ENCODE measurements at regions not wholly inside any gene's neighbourhood (a gene's known extent, or its start where the extent isn't known, plus 50 kb on each side); places are given as distances from the start of the nearest gene placed in this dataset.

DNA sequence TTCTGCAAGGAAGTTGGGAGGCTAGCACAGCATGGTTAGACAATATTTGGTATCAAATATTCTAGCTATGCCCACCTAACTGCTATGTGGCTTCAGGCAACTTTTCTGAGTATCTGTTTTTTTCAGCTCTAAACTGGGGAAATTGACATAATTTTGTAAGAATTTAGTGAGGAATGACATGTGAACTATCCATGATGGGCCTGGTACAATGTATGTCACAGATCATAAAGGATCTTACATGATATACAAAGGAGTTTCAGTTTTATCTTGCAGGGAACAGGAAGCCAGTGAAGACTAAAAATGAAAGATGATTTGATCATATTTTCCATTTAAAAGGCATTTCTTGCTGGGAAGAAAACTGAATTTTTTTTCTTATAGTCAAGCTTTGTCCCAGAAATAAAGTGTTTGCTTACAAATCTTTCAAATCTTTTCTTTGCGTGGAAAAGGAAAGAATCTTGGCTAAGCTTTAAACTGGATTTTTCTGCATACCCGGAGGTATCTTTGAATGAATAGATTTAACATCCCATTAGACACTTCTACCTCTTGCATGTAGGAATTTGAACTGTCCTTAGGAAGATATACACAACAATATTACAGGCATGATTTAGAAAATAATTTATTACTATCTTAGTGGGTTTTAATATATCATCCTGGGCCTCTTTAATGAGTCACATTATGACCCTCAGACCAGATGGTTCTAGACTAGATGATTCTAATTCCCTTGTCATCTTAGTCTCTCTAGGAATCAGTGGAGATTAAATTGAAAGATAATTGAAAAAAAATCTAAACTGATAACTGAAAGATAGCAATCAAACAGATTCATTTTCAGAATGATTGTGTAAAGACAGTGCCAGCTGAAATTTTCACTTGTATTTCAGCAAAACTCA, 436.0 kb upstream of the THBS1 start:
- H3K27me3 ChIP-seq (ENCODE audit: insufficient read depth, low read length) = no peaks in the 10 kb centered on the region

GRCh38 chr15:39145854-39146625, 434.8 kb upstream of the THBS1 start:
- Histone ChIP-seq H3K36me3 (ENCODE audit: insufficient read depth, low read length) (no peaks in the 10 kb centered on the region), H3K79me2 (ENCODE audit: control insufficient read depth, insufficient read depth, low read length, unreplicated experiment) (no peaks in the 10 kb centered on the region), H3K27me3 (ENCODE audit: insufficient read depth, low read length) (no peaks in the 10 kb centered on the region), H3K27ac (ENCODE audit: low read depth, low read length) (no peak overlapping the region), H2AFZ (ENCODE audit: low read length, unreplicated experiment) (no peak overlapping the region), H3K4me1 (ENCODE audit: control insufficient read depth, insufficient read depth, low read length, unreplicated experiment) (peaks cover 21% of the 10 kb centered on the region), H3K4me3 (ENCODE audit: low read depth, low read length) (no peak overlapping the region)

More for the DNA sequence above, 436.0 kb upstream of the THBS1 start:
- no peaks in the 10 kb centered on the region for H3K36me3 ChIP-seq (ENCODE audit: insufficient read depth, low read length)
- H2AFZ ChIP-seq (ENCODE audit: low read length, unreplicated experiment) = no peak overlapping the region
- H3K79me2 ChIP-seq (ENCODE audit: control insufficient read depth, insufficient read depth, low read length, unreplicated experiment) = no peaks in the 10 kb centered on the region
- H3K4me3 ChIP-seq (ENCODE audit: low read depth, low read length) = no peak overlapping the region
- H3K4me1 ChIP-seq (ENCODE audit: control insufficient read depth, insufficient read depth, low read length, unreplicated experiment) = peaks cover 33% of the 10 kb centered on the region
- H3K27ac ChIP-seq (ENCODE audit: low read depth, low read length) = no peak overlapping the region

- Histone ChIP-seq H3K27ac (ENCODE audit: low read depth, low read length) (no peak overlapping the region), H3K4me1 (ENCODE audit: control insufficient read depth, insufficient read depth, low read length, unreplicated experiment) (peaks cover 37% of the 10 kb centered on the region), H2AFZ (ENCODE audit: low read length, unreplicated experiment) (no peak overlapping the region), H3K4me3 (ENCODE audit: low read depth, low read length) (no peak overlapping the region), H3K79me2 (ENCODE audit: control insufficient read depth, insufficient read depth, low read length, unreplicated experiment) (no peaks in the 10 kb centered on the region), H3K36me3 (ENCODE audit: insufficient read depth, low read length) (no peaks in the 10 kb centered on the region), H3K27me3 (ENCODE audit: insufficient read depth, low read length) (no peaks in the 10 kb centered on the region)
These were observed 431.2 kb upstream of the THBS1 start for GRCh38 chr15:39149636-39150150.

DNA sequence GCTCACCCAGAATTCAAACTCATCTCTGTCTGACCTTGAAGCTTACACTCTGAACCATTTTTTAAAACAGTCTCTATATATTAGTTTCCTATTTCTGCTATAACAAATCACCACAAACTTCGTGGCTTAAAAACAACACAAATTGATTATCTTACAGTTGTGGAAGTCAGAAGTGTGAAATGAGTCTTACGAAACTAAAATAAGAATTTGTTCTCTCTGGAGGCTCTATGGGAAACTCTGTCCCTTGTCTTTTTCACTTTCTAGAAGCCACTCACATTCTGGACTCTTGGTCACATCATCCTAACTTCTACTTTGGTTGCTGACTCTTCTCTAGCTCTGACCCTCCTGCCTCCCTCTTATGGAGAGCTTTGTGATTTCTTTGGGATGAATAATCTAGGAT, 429.3 kb upstream of the THBS1 start:
- Histone ChIP-seq H3K79me2 (ENCODE audit: control insufficient read depth, insufficient read depth, low read length, unreplicated experiment) (no peaks in the 10 kb centered on the region), H3K4me3 (ENCODE audit: low read depth, low read length) (no peak overlapping the region), H3K4me1 (ENCODE audit: control insufficient read depth, insufficient read depth, low read length, unreplicated experiment) (peaks cover 35% of the 10 kb centered on the region), H2AFZ (ENCODE audit: low read length, unreplicated experiment) (no peak overlapping the region), H3K36me3 (ENCODE audit: insufficient read depth, low read length) (no peaks in the 10 kb centered on the region), H3K27ac (ENCODE audit: low read depth, low read length) (no peak overlapping the region), H3K27me3 (ENCODE audit: insufficient read depth, low read length) (no peaks in the 10 kb centered on the region)

DNA sequence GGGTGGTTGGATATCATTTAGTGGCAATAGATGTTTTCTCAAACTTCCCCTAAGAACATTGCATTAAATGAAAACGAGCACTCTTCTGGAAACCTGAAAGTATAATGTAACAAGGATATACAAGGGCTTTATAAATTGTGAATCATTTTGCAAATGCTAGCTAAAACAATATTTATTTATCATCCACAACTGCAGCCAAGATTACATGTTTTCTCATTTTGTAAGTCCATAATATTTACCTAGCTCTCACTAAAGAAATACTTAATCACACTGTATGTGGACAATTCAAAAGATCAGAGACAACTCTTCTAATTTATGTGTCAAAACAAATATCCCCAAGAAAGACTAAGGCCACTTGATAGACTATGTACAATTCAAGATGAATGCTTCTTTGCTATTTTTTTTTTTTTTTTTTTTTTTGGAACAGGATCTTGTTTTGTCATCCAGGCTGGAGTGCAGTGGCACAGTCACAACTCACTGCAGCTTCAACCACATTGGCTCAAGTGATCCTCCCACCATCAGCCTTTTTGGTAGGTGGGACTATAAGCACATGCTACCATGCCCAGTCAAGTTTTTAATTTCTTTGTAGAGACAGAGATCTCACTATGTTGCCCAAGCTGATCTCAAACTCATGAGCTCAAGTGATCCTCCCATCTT, 427.7 kb upstream of the THBS1 start:
- no peaks in the 10 kb centered on the region for H3K79me2 ChIP-seq (ENCODE audit: control insufficient read depth, insufficient read depth, low read length, unreplicated experiment)
- H3K36me3 ChIP-seq (ENCODE audit: insufficient read depth, low read length) = no peaks in the 10 kb centered on the region
- H3K4me3 ChIP-seq (ENCODE audit: low read depth, low read length) = no peak overlapping the region; the same call in 1 of the 2 replicates
- peaks cover 48% of the 10 kb centered on the region for H3K4me1 ChIP-seq (ENCODE audit: control insufficient read depth, insufficient read depth, low read length, unreplicated experiment)
- H3K27ac ChIP-seq (ENCODE audit: low read depth, low read length) = peak overlapping the region; percentile 34
- no peak overlapping the region for H2AFZ ChIP-seq (ENCODE audit: low read length, unreplicated experiment)
- no peaks in the 10 kb centered on the region for H3K27me3 ChIP-seq (ENCODE audit: insufficient read depth, low read length)

- Histone ChIP-seq H3K4me3 (ENCODE audit: low read depth, low read length) (no peak overlapping the region; the same call in 1 of the 2 replicates), H3K27me3 (ENCODE audit: insufficient read depth, low read length) (no peaks in the 10 kb centered on the region), H3K36me3 (ENCODE audit: insufficient read depth, low read length) (no peaks in the 10 kb centered on the region), H3K4me1 (ENCODE audit: control insufficient read depth, insufficient read depth, low read length, unreplicated experiment) (peaks cover 48% of the 10 kb centered on the region), H2AFZ (ENCODE audit: low read length, unreplicated experiment) (no peak overlapping the region), H3K79me2 (ENCODE audit: control insufficient read depth, insufficient read depth, low read length, unreplicated experiment) (no peaks in the 10 kb centered on the region), H3K27ac (ENCODE audit: low read depth, low read length) (peak overlapping the region; percentile 34)
These were observed 427.2 kb upstream of the THBS1 start for GRCh38 chr15:39153716-39154115.

DNA sequence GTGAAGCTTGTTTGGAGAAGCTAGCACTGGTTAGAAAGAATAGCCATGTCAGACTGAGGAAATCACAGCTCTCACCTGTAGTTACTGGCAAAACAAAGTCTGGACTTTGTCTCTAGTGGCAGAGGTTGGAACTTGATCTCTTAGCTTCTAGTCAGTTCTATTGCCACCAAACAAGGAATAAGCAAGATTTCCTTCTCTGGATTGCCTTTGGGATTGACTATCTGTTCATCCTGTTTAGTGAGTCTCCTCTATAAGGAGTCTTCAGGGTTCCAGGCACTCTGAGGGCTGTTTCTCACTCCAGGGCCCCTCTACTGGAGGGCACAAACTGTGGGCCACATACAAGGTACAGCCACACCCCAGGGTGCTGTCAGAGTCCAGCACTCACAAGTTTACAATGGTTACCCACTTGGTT, 426.6 kb upstream of the THBS1 start:
- Histone ChIP-seq H3K36me3 (ENCODE audit: insufficient read depth, low read length) (no peaks in the 10 kb centered on the region), H3K27ac (ENCODE audit: low read depth, low read length) (peak overlapping the region; percentile 34), H3K4me3 (ENCODE audit: low read depth, low read length) (no peak overlapping the region), H3K4me1 (ENCODE audit: control insufficient read depth, insufficient read depth, low read length, unreplicated experiment) (peaks cover 48% of the 10 kb centered on the region), H3K79me2 (ENCODE audit: control insufficient read depth, insufficient read depth, low read length, unreplicated experiment) (no peaks in the 10 kb centered on the region), H3K27me3 (ENCODE audit: insufficient read depth, low read length) (no peaks in the 10 kb centered on the region), H2AFZ (ENCODE audit: low read length, unreplicated experiment) (peak overlapping the region; percentile 64)

GRCh38 chr15:39154776-39155175, 426.1 kb upstream of the THBS1 start:
- Histone ChIP-seq H3K27me3 (ENCODE audit: insufficient read depth, low read length) (no peaks in the 10 kb centered on the region), H2AFZ (ENCODE audit: low read length, unreplicated experiment) (no peak overlapping the region), H3K4me1 (ENCODE audit: control insufficient read depth, insufficient read depth, low read length, unreplicated experiment) (peaks cover 48% of the 10 kb centered on the region), H3K27ac (ENCODE audit: low read depth, low read length) (no peak overlapping the region), H3K4me3 (ENCODE audit: low read depth, low read length) (no peak overlapping the region), H3K79me2 (ENCODE audit: control insufficient read depth, insufficient read depth, low read length, unreplicated experiment) (no peaks in the 10 kb centered on the region), H3K36me3 (ENCODE audit: insufficient read depth, low read length) (no peaks in the 10 kb centered on the region)

GRCh38 chr15:39156166-39156565, 424.7 kb upstream of the THBS1 start:
- Histone ChIP-seq H3K4me1 (ENCODE audit: control insufficient read depth, insufficient read depth, low read length, unreplicated experiment) (peaks cover 48% of the 10 kb centered on the region), H3K36me3 (ENCODE audit: insufficient read depth, low read length) (no peaks in the 10 kb centered on the region), H2AFZ (ENCODE audit: low read length, unreplicated experiment) (peak overlapping the region; percentile 42), H3K79me2 (ENCODE audit: control insufficient read depth, insufficient read depth, low read length, unreplicated experiment) (no peaks in the 10 kb centered on the region), H3K4me3 (ENCODE audit: low read depth, low read length) (peak overlapping the region; percentile 56; the same call in 1 of the 2 replicates), H3K27me3 (ENCODE audit: insufficient read depth, low read length) (no peaks in the 10 kb centered on the region), H3K27ac (ENCODE audit: low read depth, low read length) (peak overlapping the region; percentile 92)

GRCh38 chr15:39156646-39157250, 424.1 kb upstream of the THBS1 start:
- Histone ChIP-seq H3K27me3 (ENCODE audit: insufficient read depth, low read length) (no peaks in the 10 kb centered on the region), H3K4me3 (ENCODE audit: low read depth, low read length) (peak overlapping the region; percentile 56; the same call in 1 of the 2 replicates), H3K36me3 (ENCODE audit: insufficient read depth, low read length) (no peaks in the 10 kb centered on the region), H3K27ac (ENCODE audit: low read depth, low read length) (peak overlapping the region; percentile 92), H2AFZ (ENCODE audit: low read length, unreplicated experiment) (peak overlapping the region; percentile 19), H3K79me2 (ENCODE audit: control insufficient read depth, insufficient read depth, low read length, unreplicated experiment) (no peaks in the 10 kb centered on the region), H3K4me1 (ENCODE audit: control insufficient read depth, insufficient read depth, low read length, unreplicated experiment) (peaks cover 48% of the 10 kb centered on the region)

All from ACC112 (cell line).